HEK293T (cell line): ENCODE measurements at regions not wholly inside any gene's neighbourhood (a gene's known extent, or its start where the extent isn't known, plus 50 kb on each side); places are given as distances from the start of the nearest gene placed in this dataset.

Experiments
- BHLHE40 ChIP-seq: fragments of 450-650 bp; IDR thresholded peaks from 2 replicates; pipeline ENCODE4 v1.6.1; 2016; ENCODE audit warnings: mild to moderate bottlenecking, moderate library complexity, borderline replicate concordance
- ELF4 ChIP-seq: fragments of 450-650 bp; IDR thresholded peaks from 2 replicates; pipeline ENCODE4 v1.6.1; 2017; ENCODE audit warnings: antibody characterized with exemption
- SP1 ChIP-seq: fragments of 450-650 bp; IDR thresholded peaks from 2 replicates; pipeline ENCODE4 v1.6.1; 2017
- SUZ12 ChIP-seq: fragments of 450-650 bp; IDR thresholded peaks from 2 replicates; pipeline ENCODE4 v1.6.1; 2016; ENCODE audit warnings: mild to moderate bottlenecking
- TARDBP ChIP-seq: fragments of 450-650 bp; IDR thresholded peaks from 2 replicates; pipeline ENCODE4 v1.6.1; 2016

- TF ChIP-seq TARDBP (no peak), BHLHE40 (no peak), ELF4 (no peak), SP1 (no peak), SUZ12 (no peak)
Observed at GRCh38 chr10:111482621-111483216, 405.9 kb downstream of the ADRA2A start.
